ENCODE measurements at regions not wholly inside any gene's neighbourhood (a gene's known extent, or its start where the extent isn't known, plus 50 kb on each side); places are given as distances from the start of the nearest gene placed in this dataset.

DNA sequence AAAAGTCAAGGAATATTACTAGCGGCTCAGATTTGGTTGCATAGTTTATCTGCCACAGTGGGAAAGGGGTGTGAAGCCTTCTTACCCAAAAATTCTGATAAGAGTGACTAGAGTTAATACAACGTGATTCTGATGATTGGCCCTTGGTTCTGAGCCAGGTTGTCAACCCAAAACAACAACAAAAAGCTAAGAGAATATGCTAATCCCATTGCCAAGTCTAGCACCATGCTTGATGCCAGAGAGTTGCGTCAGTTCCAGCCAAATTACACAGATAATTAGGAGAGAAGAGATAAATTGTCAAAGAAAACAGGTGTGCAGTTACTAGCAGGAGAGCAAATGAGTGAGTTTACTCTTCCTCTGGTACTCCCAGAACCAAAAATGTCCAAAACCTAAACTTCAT is 287.4 kb upstream of the AGA start:
- ATAC-seq (replicated peaks) = no peak
- H3K4me3 Mint-ChIP-seq = no peak overlapping the region
- H3K27me3 Mint-ChIP-seq = no peaks in the 10 kb centered on the region

DNA sequence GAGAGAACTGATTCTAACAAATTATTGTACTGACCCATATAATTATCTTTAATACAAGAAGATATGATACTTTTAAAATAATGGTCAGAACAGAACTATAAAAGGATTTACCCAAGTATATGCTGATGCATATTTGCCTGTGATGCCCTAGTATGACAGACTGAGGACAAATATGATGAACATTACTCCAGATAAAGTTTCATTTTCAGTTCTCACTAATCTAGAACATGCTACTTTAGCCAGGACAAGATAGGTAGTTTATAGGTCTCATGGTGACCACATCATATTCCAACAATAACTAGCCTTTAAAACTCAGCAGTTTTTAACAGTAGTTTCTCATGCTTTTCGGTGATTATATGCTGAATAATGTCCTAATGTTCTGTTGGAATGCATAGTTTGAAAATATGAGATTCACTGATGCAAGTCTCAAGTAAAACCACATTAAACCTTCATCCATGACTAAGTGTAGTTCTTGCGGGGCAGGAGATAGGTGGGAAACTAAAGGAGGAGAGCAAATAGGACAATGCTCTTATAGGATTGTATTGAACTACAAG is 295.2 kb upstream of the AGA start:
- no peaks in the 10 kb centered on the region for H3K9me3 Mint-ChIP-seq
- ATAC-seq (replicated peaks) (no peak), DNase-seq (no peak)
- no peaks in the 10 kb centered on the region for H3K27me3 Mint-ChIP-seq
- no peaks in the 10 kb centered on the region for H3K36me3 Mint-ChIP-seq (ENCODE audit: insufficient read depth)
- H3K4me3 Mint-ChIP-seq = no peak overlapping the region
- H3K27ac Mint-ChIP-seq = no peak overlapping the region
- H3K4me1 Mint-ChIP-seq (ENCODE audit: low read depth in 2 of 2) = no peaks in the 10 kb centered on the region

More for the DNA sequence above, 287.4 kb upstream of the AGA start:
- DNase-seq = no peak
- Mint-ChIP-seq H3K27ac (no peak overlapping the region), H3K9me3 (peaks cover 0 to 1% of the 10 kb centered on the region in 2 donors), H3K4me1 (ENCODE audit: low read depth in 2 of 2) (no peaks in the 10 kb centered on the region), H3K36me3 (ENCODE audit: insufficient read depth) (no peaks in the 10 kb centered on the region)

DNA sequence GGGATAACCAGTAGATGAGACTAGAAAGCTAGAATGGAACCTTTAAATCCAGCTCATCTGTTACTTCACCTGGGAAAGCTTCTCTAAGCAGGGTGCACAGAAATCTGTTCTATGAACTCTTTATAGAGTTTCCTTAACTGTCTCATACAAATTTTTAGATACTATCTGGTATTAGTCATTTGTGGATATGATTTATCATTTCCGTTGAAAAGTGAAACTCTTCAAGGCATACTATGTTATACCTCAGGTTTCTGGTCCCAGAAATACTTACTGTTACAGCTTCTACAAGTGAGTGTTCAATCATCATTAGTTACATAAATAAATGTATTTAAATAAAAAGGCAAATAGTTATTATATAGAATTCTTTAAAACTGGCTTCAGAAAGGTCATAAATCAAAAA is 298.3 kb upstream of the AGA start:
- ATAC-seq (replicated peaks) (no peak), DNase-seq (no peak)
- Mint-ChIP-seq H3K36me3 (ENCODE audit: insufficient read depth) (no peaks in the 10 kb centered on the region), H3K4me3 (no peak overlapping the region), H3K9me3 (no peaks in the 10 kb centered on the region), H3K27me3 (no peaks in the 10 kb centered on the region), H3K27ac (no peak overlapping the region), H3K4me1 (ENCODE audit: low read depth in 2 of 2) (no peaks in the 10 kb centered on the region)

DNA sequence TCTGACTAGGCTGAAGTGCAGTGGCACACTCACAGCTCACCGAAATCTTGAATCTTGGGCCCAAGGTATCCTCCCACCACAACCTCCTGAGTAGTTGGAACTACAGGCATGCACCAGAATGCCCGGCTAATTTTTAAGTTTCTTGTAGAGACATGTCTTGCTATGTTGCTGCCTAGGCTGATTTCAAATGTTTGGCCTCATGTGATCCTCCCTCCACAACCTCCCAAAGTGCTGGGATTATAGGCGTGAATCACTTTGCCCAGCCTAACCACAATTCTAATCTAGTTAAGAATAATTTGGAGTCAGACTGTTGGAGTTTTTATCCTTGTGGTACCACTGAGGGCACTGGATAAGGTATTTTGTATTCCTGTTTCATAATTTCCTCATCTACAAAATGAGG is 317.5 kb upstream of the AGA start:
- no peaks in the 10 kb centered on the region for H3K27me3 Mint-ChIP-seq
- no peak for ATAC-seq (replicated peaks)
- H3K27ac Mint-ChIP-seq = no peak overlapping the region
- H3K4me3 Mint-ChIP-seq = no peak overlapping the region
- H3K9me3 Mint-ChIP-seq = no peaks in the 10 kb centered on the region
- no peaks in the 10 kb centered on the region for H3K36me3 Mint-ChIP-seq (ENCODE audit: insufficient read depth)
- DNase-seq = no peak
- no peaks in the 10 kb centered on the region for H3K4me1 Mint-ChIP-seq (ENCODE audit: low read depth in 2 of 2)

DNA sequence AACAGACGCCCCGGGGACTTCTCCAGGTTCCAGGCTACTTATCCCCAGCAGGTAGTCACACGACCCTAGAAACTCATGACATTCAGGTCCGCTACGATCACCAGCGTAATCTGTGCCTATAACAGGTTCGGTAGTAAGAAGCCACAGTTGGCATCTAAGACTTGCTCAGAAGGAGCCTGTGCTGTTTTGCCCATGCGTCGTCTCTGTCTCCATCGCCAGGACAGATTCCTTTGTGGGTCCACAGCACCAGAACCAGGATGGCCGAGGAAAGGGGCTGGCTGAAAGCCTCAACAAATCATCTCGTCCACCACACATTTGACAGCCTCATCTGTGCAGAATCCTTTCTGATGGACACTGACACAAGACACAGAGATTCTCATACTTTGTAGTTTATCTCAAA is 319.5 kb upstream of the AGA start:
- no peaks in the 10 kb centered on the region for H3K36me3 Mint-ChIP-seq (ENCODE audit: insufficient read depth)
- no peak overlapping the region for H3K4me3 Mint-ChIP-seq
- ATAC-seq (replicated peaks) (no peak), DNase-seq (no peak)
- H3K9me3 Mint-ChIP-seq = no peaks in the 10 kb centered on the region
- H3K27me3 Mint-ChIP-seq = no peaks in the 10 kb centered on the region
- H3K4me1 Mint-ChIP-seq (ENCODE audit: low read depth in 2 of 2) = no peaks in the 10 kb centered on the region
- no peak overlapping the region for H3K27ac Mint-ChIP-seq

DNA sequence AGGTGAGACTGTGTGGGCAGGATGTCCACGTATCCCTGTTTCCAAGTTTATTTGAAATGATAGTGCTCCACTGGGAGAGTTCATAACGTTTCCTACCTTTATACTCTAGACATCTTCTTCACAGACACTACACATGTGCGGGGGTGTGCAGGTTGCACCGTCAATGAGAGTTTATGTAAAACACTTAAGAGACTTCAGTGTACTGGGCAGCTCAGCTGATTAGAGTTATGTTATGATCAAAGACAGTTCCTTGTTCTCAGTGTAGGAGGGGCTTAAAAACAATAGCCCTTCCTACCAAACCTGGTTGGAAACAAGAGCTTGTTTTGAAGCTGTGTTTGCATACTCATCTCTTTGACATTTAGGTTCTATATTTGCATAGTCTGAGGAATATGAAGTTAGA is 326.9 kb upstream of the AGA start:
- no peak for ATAC-seq (replicated peaks)
- Mint-ChIP-seq H3K36me3 (ENCODE audit: insufficient read depth) (no peaks in the 10 kb centered on the region), H3K4me1 (ENCODE audit: low read depth in 2 of 2) (no peaks in the 10 kb centered on the region), H3K4me3 (no peak overlapping the region), H3K27me3 (no peaks in the 10 kb centered on the region), H3K9me3 (peaks cover 0 to 2% of the 10 kb centered on the region in 2 donors), H3K27ac (no peak overlapping the region)
- no peak for DNase-seq

DNA sequence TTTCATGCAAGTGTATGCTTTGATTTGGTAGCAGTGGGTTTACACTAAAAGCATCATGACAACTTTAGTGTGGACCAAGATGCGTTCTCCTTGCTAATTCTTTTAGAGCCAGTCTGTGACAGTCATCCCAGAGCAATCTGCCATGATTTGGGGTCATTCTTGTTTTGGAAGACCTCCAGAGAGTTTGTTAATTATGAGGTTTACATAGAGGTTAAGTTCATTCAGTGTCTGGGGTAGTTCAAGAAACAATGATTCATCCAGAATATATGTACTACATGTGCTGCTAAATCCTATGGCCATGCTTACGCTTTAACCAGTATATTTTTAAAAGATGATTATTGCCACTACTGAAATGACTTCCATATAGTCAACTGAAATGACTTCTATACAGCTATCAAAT is 328.5 kb upstream of the AGA start:
- Mint-ChIP-seq H3K27ac (no peak overlapping the region), H3K27me3 (no peaks in the 10 kb centered on the region), H3K4me1 (ENCODE audit: low read depth in 2 of 2) (no peaks in the 10 kb centered on the region), H3K4me3 (no peak overlapping the region), H3K36me3 (ENCODE audit: insufficient read depth) (no peaks in the 10 kb centered on the region), H3K9me3 (peaks cover 0 to 2% of the 10 kb centered on the region in 2 donors)
- ATAC-seq (replicated peaks) (no peak), DNase-seq (no peak)

DNA sequence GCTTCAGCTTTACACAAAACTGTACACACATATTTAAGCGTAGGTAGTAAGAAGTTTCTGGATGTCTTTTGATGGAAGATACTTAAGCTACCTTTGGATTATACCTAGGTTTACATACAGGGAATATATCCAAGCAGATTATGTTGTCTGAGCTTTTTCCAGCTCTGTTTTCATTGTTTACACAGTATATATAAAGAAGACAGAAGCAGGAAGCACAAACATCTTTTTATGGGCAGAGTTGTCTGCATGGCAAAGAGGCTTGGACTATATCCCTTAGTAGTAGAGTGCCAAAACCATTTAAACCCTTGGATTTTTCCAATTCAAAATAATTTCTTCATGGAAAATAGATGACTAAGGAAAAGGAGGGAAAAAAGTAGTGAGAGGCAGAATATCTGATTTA is 329.4 kb upstream of the AGA start:
- Mint-ChIP-seq H3K4me1 (ENCODE audit: low read depth in 2 of 2) (no peaks in the 10 kb centered on the region), H3K36me3 (ENCODE audit: insufficient read depth) (no peaks in the 10 kb centered on the region), H3K27ac (no peak overlapping the region), H3K4me3 (no peak overlapping the region), H3K9me3 (peaks cover 0 to 2% of the 10 kb centered on the region in 2 donors), H3K27me3 (no peaks in the 10 kb centered on the region)
- ATAC-seq (replicated peaks) = no peak
- DNase-seq = no peak

DNA sequence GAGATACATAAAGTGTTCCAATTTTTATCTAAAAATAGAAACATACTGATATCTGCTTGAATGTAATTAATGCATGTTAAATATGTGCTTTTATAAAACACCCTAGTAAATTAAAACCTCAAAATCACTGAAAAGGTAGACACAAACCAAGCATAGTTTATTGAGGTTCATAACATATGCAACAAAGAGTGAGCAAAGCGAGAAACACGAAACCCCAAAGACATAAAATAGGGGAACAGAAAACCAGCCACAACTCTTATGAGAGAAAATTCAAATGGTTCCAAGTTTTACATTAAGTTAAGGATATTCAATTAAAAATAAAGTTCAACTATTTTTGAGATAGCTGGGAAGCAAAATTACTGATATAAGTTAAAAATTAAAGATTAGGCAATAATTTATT is 336.4 kb upstream of the AGA start:
- Mint-ChIP-seq H3K27ac (no peak overlapping the region), H3K36me3 (ENCODE audit: insufficient read depth) (no peaks in the 10 kb centered on the region), H3K27me3 (no peaks in the 10 kb centered on the region), H3K9me3 (peaks cover 3 to 7% of the 10 kb centered on the region in 2 donors), H3K4me1 (ENCODE audit: low read depth in 2 of 2) (no peaks in the 10 kb centered on the region), H3K4me3 (no peak overlapping the region)
- DNase-seq (no peak), ATAC-seq (replicated peaks) (no peak)

DNA sequence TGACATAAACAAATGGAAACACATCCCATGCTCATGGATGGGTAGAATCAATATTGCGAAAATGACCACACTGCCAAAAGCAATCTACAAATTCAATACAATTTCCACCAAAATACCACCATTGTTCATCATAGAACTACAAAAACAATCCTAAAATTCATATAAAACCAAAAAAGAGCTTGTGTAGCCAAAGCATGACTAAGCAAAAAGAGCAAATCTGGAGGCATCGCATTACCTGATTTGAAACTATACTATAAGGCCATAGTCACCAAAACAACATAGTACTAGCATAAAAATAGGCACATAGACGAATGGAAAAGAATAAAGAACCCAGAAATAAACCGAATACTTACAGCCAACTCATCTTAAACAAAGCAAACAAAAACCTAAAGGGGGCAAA is 342.8 kb upstream of the AGA start:
- Mint-ChIP-seq H3K4me1 (ENCODE audit: low read depth in 2 of 2) (no peaks in the 10 kb centered on the region), H3K36me3 (ENCODE audit: insufficient read depth) (no peaks in the 10 kb centered on the region), H3K27me3 (no peaks in the 10 kb centered on the region), H3K9me3 (peaks cover 3 to 7% of the 10 kb centered on the region in 2 donors), H3K4me3 (no peak overlapping the region), H3K27ac (no peak overlapping the region)
- ATAC-seq (replicated peaks) (no peak), DNase-seq (no peak)

DNA sequence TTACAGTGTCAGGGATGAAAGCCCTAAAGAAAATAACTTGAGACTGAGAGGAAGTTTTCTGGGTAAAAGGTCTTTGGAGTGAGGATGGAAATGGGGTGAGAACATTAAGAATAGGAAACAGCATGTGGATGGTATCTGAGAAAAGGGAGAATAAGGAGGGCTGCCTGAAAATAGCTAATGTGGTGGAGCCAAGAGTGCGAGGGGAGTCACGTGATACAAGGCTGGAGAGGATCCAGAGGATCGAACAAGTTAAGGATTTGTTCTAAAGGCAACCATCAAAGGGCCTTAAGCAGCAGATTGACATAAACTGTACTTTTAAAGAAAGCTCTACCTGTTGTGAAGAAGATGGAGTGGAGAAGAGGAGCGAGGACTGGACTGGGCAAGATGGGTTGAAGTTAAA is 347.4 kb upstream of the AGA start:
- H3K36me3 Mint-ChIP-seq (ENCODE audit: insufficient read depth) = no peaks in the 10 kb centered on the region
- no peak overlapping the region for H3K4me3 Mint-ChIP-seq
- H3K9me3 Mint-ChIP-seq = peaks cover 0 to 3% of the 10 kb centered on the region in 2 donors
- H3K4me1 Mint-ChIP-seq (ENCODE audit: low read depth in 2 of 2) = no peaks in the 10 kb centered on the region
- ATAC-seq (replicated peaks) (no peak), DNase-seq (no peak)
- no peaks in the 10 kb centered on the region for H3K27me3 Mint-ChIP-seq
- H3K27ac Mint-ChIP-seq = no peak overlapping the region

DNA sequence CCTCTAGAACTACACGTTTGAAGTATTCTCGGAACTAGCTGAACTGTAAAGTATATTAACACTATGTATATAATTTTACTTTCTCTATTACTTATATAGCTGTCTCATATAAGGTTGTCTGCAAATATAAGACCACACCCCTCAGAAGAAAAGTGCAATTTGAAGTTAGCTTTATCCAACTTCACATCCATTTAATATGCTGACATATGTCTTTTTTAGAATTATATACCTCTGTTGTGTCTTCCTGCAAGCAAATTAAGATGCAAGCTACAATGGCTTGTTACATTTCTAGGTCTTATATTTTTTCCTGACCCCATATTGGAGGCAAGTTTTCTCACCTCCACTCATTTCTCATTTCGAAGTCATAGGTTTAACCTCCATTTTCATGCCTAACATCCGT is 349.0 kb upstream of the AGA start:
- H3K27ac Mint-ChIP-seq = no peak overlapping the region
- no peaks in the 10 kb centered on the region for H3K36me3 Mint-ChIP-seq (ENCODE audit: insufficient read depth)
- DNase-seq = no peak
- ATAC-seq (replicated peaks) = no peak
- H3K4me1 Mint-ChIP-seq (ENCODE audit: low read depth in 2 of 2) = no peaks in the 10 kb centered on the region
- H3K9me3 Mint-ChIP-seq = peaks cover 0 to 3% of the 10 kb centered on the region in 2 donors
- H3K4me3 Mint-ChIP-seq = no peak overlapping the region
- H3K27me3 Mint-ChIP-seq = no peaks in the 10 kb centered on the region

DNA sequence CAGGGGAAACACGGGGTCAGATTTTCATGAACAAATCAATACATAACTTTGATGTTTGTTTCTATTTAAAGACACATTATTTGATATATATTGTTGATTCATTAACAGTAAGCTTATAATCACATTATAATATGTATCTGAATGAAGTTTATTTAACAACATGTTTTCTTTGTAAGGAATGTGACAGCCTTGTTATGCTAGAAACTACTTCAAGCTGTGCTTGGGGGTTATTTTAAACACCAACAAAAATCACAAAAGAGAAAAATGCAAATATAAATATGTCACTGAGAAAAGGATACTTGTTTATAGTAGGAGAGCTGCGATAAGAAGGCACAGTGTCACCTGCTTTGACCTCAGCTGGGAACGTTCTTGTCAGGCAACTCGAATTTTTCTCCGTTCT is 354.6 kb upstream of the AGA start:
- no peak overlapping the region for H3K27ac Mint-ChIP-seq
- peaks cover 0 to 6% of the 10 kb centered on the region in 2 donors for H3K9me3 Mint-ChIP-seq
- H3K36me3 Mint-ChIP-seq (ENCODE audit: insufficient read depth) = no peaks in the 10 kb centered on the region
- DNase-seq = no peak
- H3K4me1 Mint-ChIP-seq (ENCODE audit: low read depth in 2 of 2) = no peaks in the 10 kb centered on the region
- no peak overlapping the region for H3K4me3 Mint-ChIP-seq
- H3K27me3 Mint-ChIP-seq = no peaks in the 10 kb centered on the region
- ATAC-seq (replicated peaks) = no peak

DNA sequence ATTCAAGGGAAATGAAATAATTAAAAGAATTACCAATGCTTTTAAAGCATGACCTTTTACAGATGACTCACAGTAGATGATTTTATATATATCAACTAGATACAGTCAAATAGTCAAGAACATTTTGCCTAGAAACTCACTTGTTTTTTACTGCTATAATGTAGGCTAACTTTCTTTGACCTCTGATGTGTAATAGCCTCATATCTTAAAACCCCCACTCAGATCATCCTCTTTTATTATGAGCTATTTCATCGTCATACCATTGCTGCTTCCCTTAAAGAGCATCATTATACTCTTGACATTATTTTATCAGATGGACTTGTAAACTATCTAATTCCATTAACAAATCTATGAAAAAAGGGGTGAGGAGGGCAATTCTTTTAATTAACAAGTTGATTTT is 355.9 kb upstream of the AGA start:
- Mint-ChIP-seq H3K36me3 (ENCODE audit: insufficient read depth) (no peaks in the 10 kb centered on the region), H3K4me3 (no peak overlapping the region), H3K27ac (no peak overlapping the region), H3K9me3 (peaks cover 0 to 5% of the 10 kb centered on the region in 2 donors), H3K4me1 (ENCODE audit: low read depth in 2 of 2) (no peaks in the 10 kb centered on the region), H3K27me3 (no peaks in the 10 kb centered on the region)
- DNase-seq = no peak
- ATAC-seq (replicated peaks) = no peak

DNA sequence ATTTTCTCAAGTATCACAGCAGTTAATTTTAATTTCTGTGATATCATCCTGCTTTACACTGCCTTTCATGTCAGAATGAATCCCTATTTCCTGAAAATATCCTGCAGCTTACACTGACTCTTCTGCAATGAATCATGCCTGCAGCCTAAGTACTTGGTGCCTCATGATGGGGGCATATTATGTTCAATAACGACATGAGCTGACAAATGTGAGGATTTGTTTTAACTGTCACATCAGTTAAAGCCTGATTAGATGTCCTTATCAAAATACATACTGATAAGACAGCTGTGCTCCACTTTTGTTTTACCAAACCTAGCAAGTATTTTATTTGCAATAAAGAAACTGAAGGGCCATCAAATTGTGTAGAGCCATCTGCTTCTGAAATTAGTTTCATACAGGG is 359.9 kb upstream of the AGA start:
- Mint-ChIP-seq H3K27ac (no peak overlapping the region), H3K27me3 (no peaks in the 10 kb centered on the region), H3K4me1 (ENCODE audit: low read depth in 2 of 2) (no peaks in the 10 kb centered on the region), H3K9me3 (peaks cover 0 to 3% of the 10 kb centered on the region in 2 donors), H3K4me3 (no peak overlapping the region), H3K36me3 (ENCODE audit: insufficient read depth) (no peaks in the 10 kb centered on the region)
- DNase-seq (no peak), ATAC-seq (replicated peaks) (no peak)

Data from effector memory CD8-positive, alpha-beta T cell (primary cell).